ENCODE measurements at regions not wholly inside any gene's neighbourhood (a gene's known extent, or its start where the extent isn't known, plus 50 kb on each side); places are given as distances from the start of the nearest gene placed in this dataset.
"Not testable (repeated sequence)": the region's sequence is repeated elsewhere in the genome, so short reads cannot be mapped to it uniquely, and the experiment has no call there.

DNA sequence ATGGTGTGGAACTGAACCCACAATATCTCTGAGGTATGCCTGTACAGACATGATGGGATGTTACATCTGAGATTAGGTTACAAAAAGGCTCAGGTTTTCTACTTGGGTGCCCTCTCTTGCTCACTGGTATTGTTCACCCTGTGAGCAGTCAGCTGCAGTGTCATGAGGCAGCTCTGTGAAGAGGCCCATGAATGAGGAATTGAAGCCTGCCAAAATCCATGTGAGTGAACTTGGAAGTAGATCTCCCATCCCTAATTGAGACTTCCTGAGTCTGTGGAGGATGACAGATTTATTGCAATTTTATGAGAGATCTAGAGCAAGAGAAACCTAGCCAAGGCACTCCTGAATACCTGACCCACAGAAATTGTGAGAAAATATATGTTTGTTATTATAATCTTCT lies 404.9 kb upstream of the ZEB2 start:
- DNase-seq = no peak

DNA sequence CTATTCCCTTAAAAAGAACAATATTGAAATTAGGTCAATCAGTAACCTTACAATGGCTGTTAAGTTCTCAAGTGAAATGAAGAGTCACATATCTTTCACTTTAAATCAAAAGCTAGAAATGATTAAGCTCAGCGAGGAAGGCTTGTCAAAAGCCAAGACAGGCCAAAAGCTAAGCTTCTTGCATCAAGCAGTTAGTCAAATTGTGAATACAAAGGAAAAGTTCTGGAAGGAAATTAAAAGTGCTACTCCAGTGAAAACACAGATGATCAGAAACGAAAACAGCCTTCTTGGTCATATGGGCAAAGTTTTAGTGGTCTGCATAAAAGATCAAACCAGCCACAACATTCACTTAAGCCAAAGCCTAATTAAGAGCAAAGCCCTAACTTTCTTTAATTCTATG lies 402.6 kb upstream of the ZEB2 start:
- no peak for DNase-seq

DNA sequence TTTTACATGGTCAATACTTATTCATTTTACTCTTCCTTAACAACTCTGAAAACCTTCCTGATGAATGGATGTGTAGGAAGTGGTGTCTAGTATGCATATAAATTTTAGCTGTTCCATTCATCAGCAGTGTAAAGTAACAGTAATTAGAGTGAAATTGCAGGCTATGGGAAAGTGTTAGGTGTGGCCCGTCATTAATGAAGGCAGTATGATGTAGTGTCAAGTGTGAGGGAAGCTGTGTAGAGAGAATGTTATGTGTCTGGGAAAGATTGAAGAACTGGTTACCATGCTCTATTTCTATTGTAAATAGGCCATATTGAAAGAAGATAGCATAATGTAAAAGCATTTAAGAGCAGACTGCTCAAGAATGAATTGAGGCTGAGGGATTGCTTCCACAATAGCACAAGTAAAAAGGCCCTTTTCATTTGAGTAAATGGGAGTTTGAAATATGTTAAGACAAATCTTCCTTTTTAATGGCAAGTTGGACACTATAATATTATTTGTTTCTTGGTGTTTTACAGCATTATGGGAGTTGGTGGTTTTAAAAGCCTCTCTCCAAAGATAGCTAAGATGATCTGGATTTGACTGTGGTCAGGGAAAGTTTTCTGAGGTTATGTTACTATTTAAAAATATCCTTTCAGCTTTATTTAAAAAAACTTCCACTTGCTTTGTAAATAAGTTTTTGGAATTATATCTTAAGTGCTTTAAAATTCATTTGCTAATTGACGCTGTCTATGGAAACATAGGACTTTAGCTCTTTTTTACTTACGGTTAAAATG lies 401.0 kb upstream of the ZEB2 start:
- no peak for DNase-seq

DNA sequence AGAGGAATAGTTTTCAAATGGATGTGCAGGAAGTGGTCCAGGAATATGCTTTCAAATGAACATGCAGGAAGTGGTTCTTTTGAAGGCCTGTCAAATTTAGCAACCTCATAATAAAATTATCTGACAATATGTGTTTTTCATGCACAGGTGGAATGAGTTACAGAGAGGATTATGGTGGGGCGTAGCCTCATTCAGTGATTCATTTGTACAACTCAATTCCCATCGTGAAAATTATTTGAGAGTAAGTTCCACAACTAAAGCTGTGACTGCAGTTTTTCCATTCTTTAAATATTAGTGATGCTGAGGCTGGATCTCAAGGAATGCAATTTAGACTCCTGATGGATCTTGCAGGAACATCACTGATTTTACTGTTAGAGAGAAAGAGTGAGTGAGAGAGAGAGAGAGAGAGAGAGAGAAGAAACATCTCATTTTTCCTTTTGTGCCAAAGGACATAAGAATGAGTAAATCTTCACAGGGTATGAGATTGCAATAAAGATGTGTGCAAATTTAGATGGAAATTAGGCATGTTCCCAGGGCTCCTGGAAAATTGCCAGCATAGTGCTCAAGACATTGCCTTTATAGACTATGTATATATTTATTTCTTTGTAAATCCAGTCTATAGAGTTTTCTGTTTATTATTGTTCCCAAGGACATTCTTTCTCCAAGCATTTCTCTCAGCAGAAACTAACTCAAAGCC lies 394.9 kb upstream of the ZEB2 start:
- DNase-seq = no peak

DNA sequence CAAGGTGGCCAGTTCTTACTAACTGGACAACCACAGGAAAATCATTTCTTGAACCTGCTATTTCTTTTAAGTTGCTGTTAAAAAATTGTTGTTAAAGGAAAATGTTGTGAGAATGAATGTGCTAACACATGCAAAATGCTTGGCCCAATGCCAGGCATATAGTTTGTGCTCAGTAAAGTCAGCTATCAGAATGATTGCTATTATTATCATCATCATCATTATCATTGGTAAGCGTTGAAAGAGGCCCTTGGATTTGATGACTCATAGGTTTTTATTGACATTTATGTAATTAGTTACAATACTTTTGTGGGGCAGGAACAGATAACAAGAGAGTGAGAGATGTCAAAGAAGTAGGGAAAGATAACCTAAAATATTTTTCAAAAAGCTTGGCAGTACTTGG lies 394.2 kb upstream of the ZEB2 start:
- DNase-seq = no peak

DNA sequence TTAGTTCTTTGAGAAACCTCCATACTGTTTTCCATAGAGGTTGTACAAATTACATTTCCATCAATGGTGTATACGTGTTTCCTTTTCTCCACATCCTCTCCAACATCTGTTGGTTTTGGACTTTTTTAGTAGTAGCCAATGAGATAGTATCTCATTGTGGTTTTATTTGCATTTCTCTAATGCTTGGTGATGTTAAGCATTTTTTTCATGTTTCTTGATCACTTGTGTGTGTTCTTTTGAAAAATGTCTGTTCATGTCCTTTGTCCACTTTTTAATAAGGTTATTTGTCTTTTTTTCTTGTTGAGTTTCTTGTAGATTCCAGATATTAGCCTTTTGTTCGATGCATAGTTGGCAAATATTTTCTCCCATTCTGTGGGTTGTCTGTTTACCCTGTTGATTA lies 392.3 kb upstream of the ZEB2 start:
- DNase-seq = no peak

DNA sequence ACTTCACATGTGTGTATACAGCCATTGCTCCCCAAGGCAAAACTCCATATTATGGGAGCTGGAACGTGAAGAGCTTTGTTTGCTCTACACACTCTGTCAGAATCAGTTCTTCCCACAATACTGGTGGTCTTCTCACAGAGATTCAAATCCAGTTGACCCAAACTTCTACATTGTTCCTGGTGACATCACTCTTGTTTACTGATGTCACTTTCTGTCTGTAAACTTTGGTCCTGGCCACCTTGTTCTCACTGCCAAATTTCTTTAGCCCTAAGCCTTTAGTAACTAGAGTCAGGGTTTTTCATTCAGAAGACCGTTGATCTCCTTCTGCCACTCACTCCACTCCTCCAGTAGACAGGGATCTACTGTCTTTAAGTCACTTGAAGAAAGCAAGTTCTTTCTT lies 386.0 kb upstream of the ZEB2 start:
- no peak for DNase-seq

DNA sequence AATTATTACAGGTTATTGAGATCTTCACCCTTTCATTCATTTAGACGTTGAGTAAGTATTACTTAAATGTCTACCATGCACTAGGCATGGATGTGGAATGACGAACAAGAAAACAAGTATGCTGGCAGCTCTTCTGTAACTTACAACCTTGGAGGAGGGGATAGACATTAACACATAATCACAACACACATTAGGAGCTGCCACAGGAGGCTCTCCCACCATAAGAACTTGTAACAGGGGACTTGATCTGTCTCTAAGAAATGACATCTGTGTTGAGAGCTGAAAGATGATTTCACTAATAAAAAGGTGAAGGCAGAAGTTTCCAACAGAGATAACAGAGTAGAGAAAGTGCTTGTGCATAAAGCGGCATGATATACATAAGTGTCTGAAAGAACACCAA lies 384.7 kb upstream of the ZEB2 start:
- no peak for DNase-seq

DNA sequence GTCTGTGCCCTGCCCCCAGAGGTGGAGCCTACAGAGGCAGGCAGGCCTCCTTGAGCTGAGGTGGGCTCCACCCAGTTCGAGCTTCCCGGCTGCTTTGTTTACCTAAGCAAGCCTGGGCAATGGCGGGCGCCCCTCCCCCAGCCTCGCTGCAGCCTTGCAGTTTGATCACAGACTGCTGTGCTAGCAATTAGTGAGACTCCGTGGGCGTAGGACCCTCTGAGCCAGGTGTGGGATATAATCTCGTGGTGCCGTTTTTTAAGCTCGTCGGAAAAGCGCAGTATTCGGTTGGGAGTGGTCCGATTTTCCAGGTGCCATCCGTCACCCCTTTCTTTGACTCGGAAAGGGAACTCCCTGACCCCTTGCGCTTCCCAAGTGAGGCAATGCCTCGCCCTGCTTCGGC lies 383.1 kb upstream of the ZEB2 start:
- peak; percentile 0 for DNase-seq

DNA sequence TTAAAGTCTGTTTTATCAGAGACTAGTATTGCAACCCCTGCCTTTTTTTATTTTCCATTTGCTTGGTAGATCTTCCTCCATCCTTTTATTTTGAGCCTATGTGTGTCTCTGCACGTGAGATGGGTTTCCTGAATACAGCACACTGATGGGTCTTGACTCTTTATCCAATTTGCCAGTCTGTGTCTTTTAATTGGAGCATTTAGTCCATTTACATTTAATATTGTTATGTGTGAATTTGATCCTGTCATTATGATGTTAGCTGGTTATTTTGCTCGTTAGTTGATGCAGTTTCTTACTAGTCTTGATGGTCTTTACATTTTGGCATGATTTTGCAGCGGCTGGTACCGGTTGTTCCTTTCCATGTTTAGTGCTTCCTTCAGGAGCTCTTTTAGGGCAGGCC lies 381.5 kb upstream of the ZEB2 start:
- not testable (repeated sequence) for DNase-seq

DNA sequence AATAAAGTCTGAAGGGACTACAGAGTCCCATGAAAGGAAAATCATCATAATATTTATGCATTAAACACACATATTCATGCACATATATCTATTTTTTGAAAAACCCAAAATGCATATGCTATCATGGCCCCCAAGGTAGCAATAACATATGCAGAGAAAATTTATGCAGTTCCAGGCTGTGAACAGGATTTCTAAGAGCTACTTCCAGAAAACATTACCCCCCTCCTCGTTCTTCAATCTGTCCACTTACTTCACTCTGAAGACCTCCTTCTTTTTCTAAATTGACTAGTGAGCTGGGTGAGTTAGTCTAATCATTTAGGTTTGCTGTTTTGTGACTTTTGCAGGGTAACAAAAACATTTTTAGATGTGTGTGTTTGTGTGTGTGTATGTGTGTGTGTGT lies 376.4 kb upstream of the ZEB2 start:
- DNase-seq = no peak

DNA sequence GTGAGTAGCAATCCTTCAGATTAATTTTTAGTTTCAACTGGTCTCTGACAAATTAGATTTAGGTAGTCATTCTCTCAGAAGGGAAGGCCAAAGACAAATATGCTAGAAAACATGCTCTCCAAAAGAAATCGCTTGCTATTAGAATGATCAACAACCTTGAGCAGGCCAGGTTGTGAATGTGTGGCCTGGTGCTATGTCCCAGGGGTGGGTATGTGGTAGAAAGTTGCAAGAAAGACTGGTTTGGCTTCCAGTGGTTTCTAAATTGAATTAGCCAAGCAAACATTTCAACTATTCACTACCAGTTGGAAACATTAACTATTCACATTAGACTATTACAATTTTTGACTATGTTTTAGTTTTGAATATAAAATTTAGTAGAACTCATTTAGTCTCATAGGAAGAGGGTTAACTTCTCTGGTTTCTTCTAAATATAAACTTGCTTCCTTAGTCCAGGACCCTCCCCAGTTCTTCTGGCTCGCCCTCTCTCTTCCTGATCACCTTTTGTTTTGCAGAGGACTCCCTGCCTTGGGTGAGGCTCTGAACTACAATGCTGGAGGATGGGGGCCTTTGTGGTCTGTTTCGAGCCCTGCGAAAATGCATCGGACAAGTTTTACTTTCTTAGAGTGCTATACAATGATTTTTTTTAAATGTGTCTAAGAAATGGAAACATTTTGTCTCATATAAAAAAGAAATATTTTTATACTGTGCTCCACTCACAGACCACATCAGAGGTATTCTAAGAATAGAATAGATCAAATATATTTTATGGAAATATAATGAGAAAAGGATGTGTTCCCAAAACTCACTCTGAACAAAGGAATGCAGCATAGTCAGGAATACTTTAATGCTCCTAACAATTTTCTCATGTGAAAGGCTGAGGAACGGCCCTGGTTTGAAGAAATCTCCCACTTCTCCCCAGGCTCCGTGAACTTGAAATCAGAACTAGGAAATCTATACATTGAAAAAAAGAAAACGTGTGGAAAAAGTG lies 375.0 kb upstream of the ZEB2 start:
- DNase-seq = no peak

DNA sequence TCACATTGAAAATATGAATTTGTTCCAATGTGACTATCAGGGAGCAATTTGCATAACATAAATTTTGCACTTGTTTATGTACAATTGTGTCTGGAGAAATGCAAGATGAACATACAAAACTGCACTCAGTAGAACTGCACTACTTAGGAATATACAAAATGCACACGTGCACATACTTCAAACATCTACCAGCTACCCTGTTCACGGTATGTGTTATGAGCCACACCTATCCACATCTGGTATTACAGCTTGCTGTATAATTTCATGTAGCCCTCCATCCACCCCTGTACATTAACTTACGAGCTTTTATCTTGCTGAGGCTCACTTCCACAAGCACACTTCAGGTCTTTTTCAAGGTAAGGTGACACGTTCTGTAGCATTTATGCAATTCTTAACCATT lies 373.5 kb upstream of the ZEB2 start:
- no peak for DNase-seq

DNA sequence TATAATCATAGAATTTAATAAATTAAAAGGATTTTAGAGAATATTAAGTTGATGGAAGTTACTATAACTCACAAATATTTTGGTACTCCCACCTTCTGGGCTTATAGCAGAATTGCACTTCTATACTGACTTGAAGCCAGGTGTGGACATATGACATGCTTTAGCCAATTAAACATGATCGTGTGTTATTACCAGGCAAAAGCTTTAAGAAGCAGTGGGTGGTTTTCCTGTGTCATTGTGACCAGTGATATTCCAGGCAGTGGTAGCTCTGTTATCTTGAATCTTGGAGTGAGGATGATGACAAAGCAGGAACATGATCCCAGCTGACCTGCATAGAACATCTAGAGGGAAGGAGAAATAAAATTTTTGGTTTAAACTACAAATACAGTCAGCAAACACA lies 370.9 kb upstream of the ZEB2 start:
- DNase-seq = peak; percentile 86

DNA sequence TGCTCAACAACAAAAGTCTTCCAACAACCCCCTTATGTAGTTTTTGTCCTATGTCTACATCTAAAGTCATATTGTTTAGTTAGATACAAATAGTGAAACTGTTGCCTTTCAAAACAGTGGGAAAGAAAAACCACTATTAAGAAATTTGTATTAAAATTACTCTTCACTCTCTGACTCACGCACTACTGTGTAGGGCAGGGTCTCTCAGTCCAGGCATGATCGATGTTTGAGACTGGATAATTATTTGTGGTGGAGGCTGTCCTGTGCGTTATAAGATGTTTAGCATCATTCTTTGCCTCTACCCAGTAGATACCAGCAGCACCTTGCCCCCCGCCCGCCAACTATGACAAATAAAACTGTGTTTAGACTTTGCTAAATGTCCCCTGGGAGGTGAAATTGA lies 369.4 kb upstream of the ZEB2 start:
- no peak for DNase-seq

DNA sequence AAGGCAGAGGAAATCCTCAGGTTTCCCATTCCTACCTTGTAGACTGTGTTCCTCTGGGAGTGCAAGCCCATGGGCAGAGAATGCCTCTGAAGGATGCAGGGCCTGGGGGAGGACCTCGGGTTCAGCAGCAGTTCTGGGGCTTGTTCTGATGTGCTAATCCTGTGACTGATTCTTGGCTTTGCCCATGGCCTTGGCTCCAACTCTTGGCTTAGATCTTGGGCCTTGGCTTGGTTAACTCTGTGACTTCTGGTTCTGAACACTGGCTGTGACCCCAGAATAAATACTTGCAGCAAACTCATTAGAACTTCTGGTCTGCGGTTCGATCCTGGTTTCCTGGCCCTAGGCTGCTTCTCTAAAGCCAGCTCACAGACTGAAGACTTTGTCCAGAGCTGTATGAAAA lies 366.9 kb upstream of the ZEB2 start:
- DNase-seq = no peak

DNA sequence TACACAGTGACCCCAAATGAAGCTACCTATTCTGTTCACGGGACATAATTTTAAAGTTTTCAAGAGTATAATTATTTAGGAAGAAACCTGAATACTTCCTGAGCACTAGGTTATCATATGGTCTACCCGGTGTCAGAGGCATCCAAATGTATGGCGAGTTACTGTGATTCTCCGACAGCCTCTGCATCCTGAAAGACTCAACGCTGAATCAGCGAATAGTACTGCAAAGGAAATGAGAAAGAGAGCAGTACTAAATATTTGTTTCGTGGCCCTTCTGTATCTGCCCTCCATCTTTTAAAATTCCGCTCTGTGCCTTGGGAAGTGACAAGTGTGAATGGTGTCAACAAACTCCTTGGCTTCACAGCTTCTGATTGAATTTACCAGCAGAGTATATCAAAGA lies 358.0 kb upstream of the ZEB2 start:
- DNase-seq = no peak

DNA sequence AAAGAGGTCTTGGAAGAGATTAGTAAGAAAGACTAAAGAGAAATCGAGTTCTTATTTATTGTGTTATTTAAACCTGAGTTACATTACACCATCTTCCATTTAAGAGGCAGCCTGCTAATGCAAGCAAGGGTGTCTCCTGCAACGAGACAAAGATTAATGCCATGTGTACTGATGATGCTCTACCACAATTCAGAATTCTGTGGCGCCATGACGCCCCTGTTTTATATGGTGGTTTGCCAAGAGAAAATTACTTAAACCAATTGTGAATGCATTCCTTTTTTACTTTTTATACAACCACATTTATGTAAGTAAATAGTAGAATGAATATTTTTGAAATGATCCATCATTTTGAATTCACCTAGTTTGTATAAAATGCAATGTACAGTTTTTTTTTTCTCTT lies 356.1 kb upstream of the ZEB2 start:
- DNase-seq = no peak

DNA sequence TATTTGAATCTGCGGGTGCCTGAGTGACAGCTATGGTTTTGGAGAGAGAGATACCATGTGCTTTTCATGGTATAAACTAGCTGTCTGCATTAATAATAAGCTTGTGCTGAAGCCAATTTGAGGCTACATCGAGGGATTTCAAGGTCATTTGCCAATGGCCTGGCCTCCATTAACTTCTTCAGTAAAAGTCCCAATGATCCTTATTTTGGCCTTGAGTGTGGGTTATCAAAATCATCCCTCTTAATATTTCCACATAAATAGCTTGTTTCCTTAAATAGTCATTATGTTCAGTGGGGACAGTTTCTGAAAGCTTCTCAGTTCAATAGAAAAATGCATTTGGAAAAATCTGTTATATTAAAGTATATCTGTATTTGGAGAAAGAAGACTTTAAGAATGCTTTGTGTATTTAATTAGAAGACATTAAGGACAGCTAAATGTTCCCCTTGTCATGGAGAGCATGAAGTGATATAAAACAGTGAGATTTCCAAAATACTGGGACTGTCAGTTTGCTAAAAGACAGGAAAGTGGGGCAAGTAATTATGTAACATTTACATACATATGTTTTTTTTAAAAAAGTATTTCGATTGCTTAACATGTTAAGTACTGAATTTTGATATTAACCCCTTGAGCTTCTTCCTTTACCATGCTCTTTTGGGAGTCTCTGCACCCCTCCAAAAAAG lies 355.5 kb upstream of the ZEB2 start:
- DNase-seq = no peak

DNA sequence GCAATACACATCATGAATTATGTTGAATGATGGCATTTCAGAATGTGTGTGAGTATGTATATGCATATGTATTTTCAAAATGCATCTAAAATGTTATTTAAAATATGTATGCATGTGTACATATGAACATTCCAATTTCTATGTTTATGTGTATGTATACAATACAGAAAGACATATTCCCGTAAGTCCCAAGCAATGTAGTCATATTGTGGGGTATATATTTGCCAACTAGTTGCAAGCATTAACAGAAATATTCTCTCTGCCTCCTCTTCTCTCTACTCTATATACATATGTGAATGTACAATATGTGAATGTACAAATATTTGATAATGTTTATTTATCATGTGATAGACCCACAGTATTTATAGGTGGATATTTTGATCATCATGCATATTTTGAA lies 345.8 kb upstream of the ZEB2 start:
- no peak for DNase-seq

DNA sequence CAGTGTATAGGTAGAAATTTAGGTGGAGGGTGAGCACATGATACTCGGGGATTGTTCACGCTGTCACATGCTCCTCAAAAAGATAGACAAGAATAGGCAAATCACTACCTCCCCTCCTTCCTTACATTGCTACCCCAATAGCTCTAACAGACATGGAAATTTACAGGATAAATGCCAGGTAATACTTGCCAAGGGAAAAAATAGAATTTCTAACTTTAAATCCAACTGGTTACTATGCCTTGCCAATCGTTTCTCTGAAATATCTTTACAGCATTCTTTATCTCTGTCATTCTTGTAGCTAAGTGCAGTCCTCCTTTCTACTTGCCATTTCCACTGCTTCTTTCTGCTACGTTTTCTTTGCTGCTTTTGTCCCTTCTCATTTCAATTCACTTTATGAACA lies 339.8 kb upstream of the ZEB2 start:
- DNase-seq = no peak

DNA sequence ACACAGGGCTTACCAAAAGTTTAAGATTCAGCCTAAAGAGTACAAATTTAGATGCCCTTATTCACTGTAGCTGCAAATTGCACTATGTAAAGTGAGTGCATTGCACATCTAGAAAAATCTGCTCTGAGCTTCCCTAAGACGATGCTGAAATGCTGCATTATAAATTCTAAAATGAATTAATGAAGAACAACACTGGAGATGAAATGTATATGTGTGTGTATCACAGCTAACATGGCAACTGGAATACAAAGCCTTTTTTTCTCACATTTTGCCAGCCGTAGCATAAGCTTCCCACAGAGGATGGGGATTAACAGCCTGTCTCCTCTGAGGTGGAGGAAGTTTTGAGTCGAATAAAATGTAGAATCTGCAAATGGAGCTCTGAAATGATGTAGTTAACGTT lies 338.3 kb upstream of the ZEB2 start:
- no peak for DNase-seq

DNA sequence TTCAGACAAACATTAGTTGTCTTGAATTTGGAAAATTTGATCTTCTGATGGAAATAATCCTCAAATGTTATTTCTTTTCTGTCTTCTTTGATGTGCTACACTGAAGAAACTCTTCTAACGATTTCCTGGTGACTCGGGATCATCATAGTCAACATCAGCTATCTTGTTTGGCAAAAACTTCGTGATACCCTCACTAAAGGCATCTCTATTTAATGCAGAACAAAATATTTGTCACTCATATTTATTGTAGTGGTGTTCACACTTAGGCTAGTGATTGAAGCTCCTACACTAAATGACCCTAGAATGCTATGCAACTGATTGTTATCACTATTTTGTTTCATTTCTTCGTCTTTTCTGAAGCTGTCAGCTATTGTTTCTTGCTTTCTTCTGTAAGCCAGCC lies 334.7 kb upstream of the ZEB2 start:
- DNase-seq = no peak

Data from NCI-H146 (cell line).